Neutrophil (primary cell): ENCODE measurements at regions not wholly inside any gene's neighbourhood (a gene's known extent, or its start where the extent isn't known, plus 50 kb on each side); places are given as distances from the start of the nearest gene placed in this dataset.

Experiments
- H3K27ac ChIP-seq: fragments of 200-600 bp; sonication (generic); 2 replicates; pipeline ENCODE4 v1.5.1; 2016; ENCODE audit warnings: mild to moderate bottlenecking, moderate library complexity
- H3K27me3 ChIP-seq: fragments of 200-600 bp; sonication (generic); 2 replicates; pipeline ENCODE4 v1.6.0; 2016; ENCODE audit warnings: mild to moderate bottlenecking
- H3K36me3 ChIP-seq: fragments of 200-600 bp; sonication (generic); 2 replicates; pipeline ENCODE4 v1.5.1; 2017
- H3K4me1 ChIP-seq, 2 experiments: fragments of 200-600 bp in 1 of 2; sonication (generic) in 1 of 2; 1 replicate in 1 of 2; 2 replicates in 1 of 2; pipeline versions ENCODE4 v1.5.1 to v1.6.1; 2013 to 2016; ENCODE audit warnings: low read depth in 1 of 2, low read length in 1 of 2, mild to moderate bottlenecking in 1 of 2, moderate library complexity in 1 of 2; ENCODE audit not compliant: control insufficient read depth in 1 of 2, insufficient read depth in 1 of 2
- H3K4me3 ChIP-seq, 2 experiments: fragments of 200-600 bp in 1 of 2; sonication (generic) in 1 of 2; 1 replicate in 1 of 2; 2 replicates in 1 of 2; pipeline ENCODE4 v1.5.1; 2013 to 2016; ENCODE audit warnings: low read depth in 1 of 2, low read length in 1 of 2, mild to moderate bottlenecking in 1 of 2, moderate library complexity in 1 of 2
- H3K9me3 ChIP-seq: fragments of 200-600 bp; sonication (generic); 2 replicates; pipeline ENCODE4 v1.5.1; 2016
- CTCF ChIP-seq: fragments of 200-600 bp; sonication (generic); IDR thresholded peaks from 2 replicates; pipeline ENCODE4 v1.5.1; 2016; ENCODE audit warnings: antibody characterized with exemption

GRCh38 chr9:86407022-86407421 lies 52.8 kb upstream of the TUT7 start:
- H3K36me3 ChIP-seq = no peaks in the 10 kb centered on the region
- H3K27me3 ChIP-seq = peaks cover 36% of the 10 kb centered on the region
- no peak overlapping the region for H3K4me3 ChIP-seq
- H3K4me1 ChIP-seq = no peaks in the 10 kb centered on the region
- no peaks in the 10 kb centered on the region for H3K9me3 ChIP-seq
- H3K27ac ChIP-seq = no peak overlapping the region
- no peak for TF ChIP-seq CTCF

- Histone ChIP-seq H3K36me3 (no peaks in the 10 kb centered on the region), H3K27ac (no peak overlapping the region), H3K4me3 (no peak overlapping the region), H3K27me3 (peaks cover 36% of the 10 kb centered on the region), H3K4me1 (no peaks in the 10 kb centered on the region), H3K9me3 (no peaks in the 10 kb centered on the region)
- no peak for TF ChIP-seq CTCF
Measured at GRCh38 chr9:86406366-86406765, 52.2 kb upstream of the TUT7 start.

- TF ChIP-seq CTCF = no peak
- H3K27me3 ChIP-seq = peaks cover 34% of the 10 kb centered on the region
- H3K27ac ChIP-seq = no peak overlapping the region
- no peak overlapping the region for H3K4me3 ChIP-seq
- H3K9me3 ChIP-seq = no peaks in the 10 kb centered on the region
- H3K4me1 ChIP-seq = no peaks in the 10 kb centered on the region
- H3K36me3 ChIP-seq = no peaks in the 10 kb centered on the region
Measured at GRCh38 chr9:86405926-86406325, 51.7 kb upstream of the TUT7 start.

GRCh38 chr9:86405086-86405491 lies 50.9 kb upstream of the TUT7 start:
- H3K4me3 ChIP-seq = no peak overlapping the region
- H3K36me3 ChIP-seq = no peaks in the 10 kb centered on the region
- TF ChIP-seq CTCF = no peak
- no peaks in the 10 kb centered on the region for H3K9me3 ChIP-seq
- H3K27ac ChIP-seq = no peak overlapping the region
- peaks cover 27% of the 10 kb centered on the region for H3K27me3 ChIP-seq
- no peaks in the 10 kb centered on the region for H3K4me1 ChIP-seq
